ENCODE measurements at regions not wholly inside any gene's neighbourhood (a gene's known extent, or its start where the extent isn't known, plus 50 kb on each side); places are given as distances from the start of the nearest gene placed in this dataset.

DNA sequence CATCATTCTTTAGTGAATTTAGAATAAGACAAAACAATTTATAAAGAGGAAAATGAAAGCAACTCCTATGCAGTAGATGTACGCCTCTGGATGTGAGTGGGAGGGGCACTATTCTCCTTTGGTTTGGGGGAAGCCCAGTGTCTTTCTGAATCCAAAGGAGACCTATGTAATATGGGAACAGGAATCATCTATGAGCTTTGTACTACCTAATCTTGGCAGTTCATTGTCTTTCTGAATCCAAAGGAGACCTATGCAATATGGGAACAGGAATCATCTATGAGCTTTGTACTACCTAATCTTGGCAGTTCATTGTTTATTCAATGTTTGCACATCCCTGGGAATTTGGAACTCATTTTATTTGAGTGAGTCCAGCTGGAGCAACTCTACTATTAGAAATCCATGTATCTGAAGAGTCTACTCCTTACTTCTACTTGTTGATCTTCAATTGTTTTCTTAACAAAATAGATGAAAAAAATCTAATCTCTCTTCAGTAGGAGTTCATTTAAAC is 401.1 kb upstream of the LRATD1 start:
- H3K36me3 ChIP-seq (replicated peaks in 1 of 2; ENCODE audit: insufficient read depth in 1 of 2, low read depth in 2 of 2): no peaks in the 10 kb centered on the region
- no peaks in the 10 kb centered on the region for H3K27me3 ChIP-seq
- H3K4me3 ChIP-seq: no peak overlapping the region
- no peaks in the 10 kb centered on the region for H3K9me3 ChIP-seq
- DNase-seq: no peak
- no peak for ATAC-seq
- intact Hi-C loops (cut with DNase I): no loop called here
- no peak overlapping the region for H3K27ac ChIP-seq
- H3K4me1 ChIP-seq: no peaks in the 10 kb centered on the region
- 83 to 91% methylated on average over 1 of the region's 1 CpG for WGBS, 2 donors
- TF ChIP-seq CTCF (IDR thresholded peaks at IDR 0.05): no peak
- no peak for TF ChIP-seq POLR2A (IDR thresholded peaks at IDR 0.05)

DNA sequence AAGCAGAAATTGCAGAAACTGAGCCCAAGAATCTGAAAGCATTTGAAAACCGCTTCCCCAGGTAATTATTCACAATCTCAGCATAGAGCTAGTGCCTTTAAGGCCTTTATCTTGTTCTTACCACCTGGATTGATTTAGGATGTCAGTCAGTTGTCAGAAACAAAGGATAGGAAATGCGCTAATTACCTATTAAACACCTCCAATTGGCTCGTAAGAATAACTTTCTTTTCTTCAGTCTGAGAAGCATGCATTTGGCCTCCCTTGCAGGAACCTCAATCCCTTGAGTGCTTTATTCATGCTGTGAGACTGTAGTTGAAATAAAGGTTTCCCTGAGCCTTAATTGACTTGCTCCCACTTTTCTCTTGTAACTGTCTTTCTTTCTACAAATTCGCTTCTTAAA is 400.3 kb upstream of the LRATD1 start:
- no peak for TF ChIP-seq POLR2A (IDR thresholded peaks at IDR 0.05)
- H3K4me1 ChIP-seq: no peaks in the 10 kb centered on the region
- H3K9me3 ChIP-seq: no peaks in the 10 kb centered on the region
- intact Hi-C loops (cut with DNase I): no loop called here
- ATAC-seq (no peak), DNase-seq (no peak)
- 74 to 75% methylated on average over 4 of the region's 4 CpGs for WGBS, 2 donors
- no peak overlapping the region for H3K4me3 ChIP-seq
- H3K36me3 ChIP-seq (replicated peaks in 1 of 2; ENCODE audit: insufficient read depth in 1 of 2, low read depth in 2 of 2): no peaks in the 10 kb centered on the region
- H3K27me3 ChIP-seq: no peaks in the 10 kb centered on the region
- H3K27ac ChIP-seq: no peak overlapping the region

DNA sequence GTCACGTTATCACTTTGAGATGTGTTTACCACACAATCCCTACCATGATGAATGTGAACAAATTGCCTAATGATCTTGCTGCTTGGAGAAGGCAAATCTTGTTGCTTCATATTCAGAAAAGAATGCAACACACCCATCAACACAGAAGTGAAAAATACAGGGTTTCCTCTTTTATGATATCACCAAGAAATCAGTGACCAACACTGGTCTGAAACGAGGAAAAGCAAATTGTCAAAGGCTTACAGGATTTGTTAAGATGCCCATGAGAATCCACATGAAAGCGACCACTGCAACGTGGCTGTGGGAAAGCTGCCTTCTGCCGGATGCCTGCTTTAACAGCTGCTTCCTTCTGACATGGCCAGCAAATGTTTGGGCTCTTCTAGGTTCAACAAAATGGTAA is 397.6 kb upstream of the LRATD1 start:
- no peak for ATAC-seq
- Histone ChIP-seq H3K4me1 (no peaks in the 10 kb centered on the region), H3K27me3 (no peaks in the 10 kb centered on the region), H3K9me3 (no peaks in the 10 kb centered on the region), H3K4me3 (no peak overlapping the region), H3K27ac (no peak overlapping the region), H3K36me3 (replicated peaks in 1 of 2; ENCODE audit: insufficient read depth in 1 of 2, low read depth in 2 of 2) (no peaks in the 10 kb centered on the region)
- no peak for DNase-seq
- 32 to 46% methylated on average over 5 of the region's 5 CpGs for WGBS, 2 donors
- TF ChIP-seq POLR2A (IDR thresholded peaks at IDR 0.05) (no peak), CTCF (IDR thresholded peaks at IDR 0.05) (no peak)
- intact Hi-C loops (cut with DNase I): no loop called here

DNA sequence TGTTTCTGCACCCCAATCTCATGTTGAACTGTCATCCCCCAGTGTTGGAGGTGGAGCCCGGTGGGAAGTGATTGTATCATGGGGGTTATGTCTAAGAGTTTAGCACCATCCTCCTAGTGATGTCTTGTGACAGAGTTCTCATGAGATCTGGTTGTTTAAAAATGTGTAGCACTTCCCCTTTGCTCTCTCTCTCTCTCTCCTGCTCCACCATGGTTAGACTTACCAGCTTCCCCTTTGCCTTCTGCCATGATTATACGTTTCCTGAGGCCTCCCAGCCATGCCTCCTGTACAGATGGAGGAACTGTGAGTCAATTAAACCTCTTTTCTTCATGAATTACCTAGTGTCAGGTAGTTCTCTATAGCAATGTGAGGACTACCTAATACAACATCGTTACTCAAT is 396.9 kb upstream of the LRATD1 start:
- WGBS, 2 donors: 46 to 69% methylated on average over 3 of the region's 3 CpGs

GRCh38 chr2:14237902-14238301 is 394.6 kb upstream of the LRATD1 start:
- ATAC-seq (no peak), DNase-seq (no peak)
- no peak for TF ChIP-seq POLR2A (IDR thresholded peaks at IDR 0.05)
- no peak for TF ChIP-seq CTCF (IDR thresholded peaks at IDR 0.05)
- no peaks in the 10 kb centered on the region for H3K4me1 ChIP-seq
- WGBS, 2 donors: 63 to 67% methylated on average over 1 of the region's 1 CpG
- H3K36me3 ChIP-seq (replicated peaks in 1 of 2; ENCODE audit: insufficient read depth in 1 of 2, low read depth in 2 of 2): no peaks in the 10 kb centered on the region
- H3K27me3 ChIP-seq: no peaks in the 10 kb centered on the region
- no peak overlapping the region for H3K4me3 ChIP-seq
- no peak overlapping the region for H3K27ac ChIP-seq
- intact Hi-C loops (cut with DNase I): no loop called here
- no peaks in the 10 kb centered on the region for H3K9me3 ChIP-seq

More for the DNA sequence above, 396.9 kb upstream of the LRATD1 start:
- no peak for TF ChIP-seq CTCF (IDR thresholded peaks at IDR 0.05)
- TF ChIP-seq POLR2A (IDR thresholded peaks at IDR 0.05): no peak
- Histone ChIP-seq H3K27me3 (no peaks in the 10 kb centered on the region), H3K9me3 (no peaks in the 10 kb centered on the region), H3K36me3 (replicated peaks in 1 of 2; ENCODE audit: insufficient read depth in 1 of 2, low read depth in 2 of 2) (no peaks in the 10 kb centered on the region), H3K27ac (no peak overlapping the region), H3K4me1 (no peaks in the 10 kb centered on the region), H3K4me3 (no peak overlapping the region)
- DNase-seq (no peak), ATAC-seq (no peak)
- intact Hi-C loops (cut with DNase I): no loop called here

All from body of pancreas (tissue), 4 donors.